HG03442 (cell line): ENCODE measurements at regions not wholly inside any gene's neighbourhood (a gene's known extent, or its start where the extent isn't known, plus 50 kb on each side); places are given as distances from the start of the nearest gene placed in this dataset.
A peak's percentile ranks its signal among the peaks of the same experiment; 100 is the strongest.
"Not testable (repeated sequence)": the region's sequence is repeated elsewhere in the genome, so short reads cannot be mapped to it uniquely, and the experiment has no call there.

ENCODE experiments used
- ATAC-seq: cut with Tn5 transposase; IDR thresholded peaks from one replicate; pipeline ENCODE4 v1.9.1; 2021; ENCODE audit warnings: mild to moderate bottlenecking, moderate library complexity; ENCODE audit not compliant: unreplicated experiment

DNA sequence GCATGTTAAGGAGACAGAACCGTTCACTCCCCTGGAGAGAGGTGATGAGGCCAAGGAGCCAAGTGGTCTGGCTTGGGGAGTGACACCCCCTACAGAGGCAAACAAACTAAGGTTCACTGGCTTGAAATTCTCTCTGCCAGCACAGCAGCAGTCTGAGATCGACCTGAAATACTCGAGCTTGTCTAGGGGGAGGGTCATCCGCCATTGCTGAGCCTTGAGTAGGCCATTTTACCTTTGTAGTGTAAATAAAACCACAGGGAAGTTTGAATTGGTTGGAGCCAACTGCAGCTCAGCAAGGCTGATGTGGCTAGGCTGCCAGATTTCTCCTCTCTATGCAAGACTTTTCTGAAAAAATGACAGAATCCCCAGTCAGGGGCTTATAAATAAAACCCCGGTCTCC is 52.9 kb downstream of the CDY2B start:
- not testable (repeated sequence) for ATAC-seq

DNA sequence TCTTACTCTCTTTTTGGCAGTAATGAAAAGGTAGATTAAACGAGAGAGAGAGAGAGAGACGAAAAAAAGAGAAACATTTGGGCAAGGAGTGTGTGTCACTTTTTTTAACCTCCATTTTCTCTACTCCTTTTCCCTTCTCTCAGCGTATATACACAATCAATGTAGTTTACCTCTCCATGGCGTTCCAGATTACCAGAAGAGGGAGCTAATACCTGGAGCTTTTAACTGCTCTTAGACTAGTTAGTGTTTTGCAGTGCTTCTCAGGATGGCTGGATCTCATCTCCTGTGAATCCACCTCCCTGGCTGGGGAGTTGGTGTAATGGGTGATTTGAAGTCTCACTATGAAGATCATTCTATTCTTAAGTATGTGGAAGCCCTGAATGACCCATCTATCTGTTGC is 60.3 kb downstream of the CDY2B start:
- not testable (repeated sequence) for ATAC-seq

DNA sequence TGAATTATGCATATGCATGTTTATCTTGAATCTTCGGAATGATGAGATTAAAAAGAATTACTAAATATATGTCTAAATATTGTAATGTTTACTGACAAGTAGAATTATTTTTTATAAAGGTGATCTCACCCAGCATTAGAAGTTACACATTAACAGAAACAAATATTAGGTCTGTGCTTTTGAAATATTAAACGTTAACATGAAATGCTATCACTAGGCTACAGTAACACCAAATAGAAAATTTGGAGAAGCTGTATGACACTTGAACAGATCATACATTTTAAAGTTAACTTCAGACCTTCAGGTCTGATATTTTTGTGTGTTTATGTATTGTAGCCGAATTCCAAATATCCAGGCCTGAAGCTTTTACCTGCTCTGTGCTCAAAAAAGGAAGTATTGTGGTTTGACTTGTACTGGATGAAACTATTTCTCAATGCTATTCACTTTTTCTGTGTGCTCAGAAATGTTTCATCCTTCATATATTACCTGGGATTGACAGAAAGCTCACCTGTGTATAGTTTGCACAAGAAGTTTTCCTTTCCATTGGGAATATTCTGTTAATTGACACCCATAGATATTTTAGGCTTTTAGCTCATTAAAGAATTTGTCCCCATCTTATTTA is 60.9 kb downstream of the CDY2B start:
- ATAC-seq = not testable (repeated sequence)

DNA sequence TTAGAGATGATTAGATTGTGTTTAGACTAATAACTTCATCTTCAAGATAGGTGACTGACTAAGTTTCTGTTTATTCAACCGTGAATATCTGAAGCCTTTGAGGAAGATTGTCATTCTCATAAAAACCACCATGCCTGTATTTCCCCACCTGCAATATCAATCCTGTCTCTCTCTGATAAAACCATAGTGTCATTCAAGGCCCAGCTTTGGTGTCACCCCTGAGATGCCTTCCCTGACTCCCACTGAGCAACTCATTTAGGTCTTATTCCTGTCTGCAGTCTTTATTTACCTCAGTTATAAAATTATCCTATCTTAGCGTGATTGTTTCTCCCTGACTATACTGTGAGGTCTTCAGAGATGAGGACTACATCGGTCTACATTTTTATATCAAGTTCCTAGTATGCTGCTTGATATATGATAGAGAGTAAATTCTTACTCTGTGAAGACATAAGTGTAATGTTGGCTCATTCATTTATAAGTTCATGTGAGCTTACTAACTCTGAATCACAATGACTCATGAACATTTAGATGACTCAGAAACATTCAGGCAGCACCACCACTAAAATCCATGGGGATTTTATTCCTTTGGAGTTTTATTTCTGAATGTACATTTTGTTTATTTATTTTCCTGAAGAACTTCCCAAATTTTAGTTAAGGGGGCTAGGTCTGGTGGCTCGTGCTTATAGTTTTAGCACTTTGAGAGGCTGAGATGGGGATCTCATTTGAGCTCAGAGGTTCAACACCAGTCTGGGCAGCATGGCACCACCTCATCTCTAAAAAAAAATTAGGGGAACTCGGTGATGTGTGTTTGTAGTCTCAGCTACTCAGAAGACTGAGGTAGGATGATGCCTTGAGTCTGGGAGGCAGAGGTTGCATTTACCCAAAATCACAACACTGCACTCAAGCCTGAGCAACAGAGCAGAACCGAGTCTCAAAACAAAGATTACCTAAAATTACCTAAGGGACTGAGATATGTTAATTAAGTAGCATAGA is 62.6 kb downstream of the CDY2B start:
- not testable (repeated sequence) for ATAC-seq

DNA sequence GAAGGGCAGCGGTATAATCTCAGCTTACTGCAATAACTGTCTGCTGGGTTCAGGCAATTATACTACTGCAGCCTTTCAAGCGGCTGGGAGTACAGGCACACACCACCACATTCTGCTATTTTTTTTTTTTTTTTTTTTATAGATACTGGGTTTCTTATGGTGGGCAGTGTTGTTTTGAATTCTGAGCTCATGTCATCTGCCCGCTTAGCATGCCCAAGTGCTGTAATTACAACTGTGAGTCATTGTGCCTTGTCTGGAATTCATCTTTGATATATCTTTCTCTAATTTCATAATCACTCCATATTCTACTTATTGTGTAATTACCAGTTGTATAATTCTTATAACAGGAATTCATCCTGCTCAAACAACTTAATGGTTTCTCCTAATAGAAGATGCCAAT is 67.4 kb downstream of the CDY2B start:
- not testable (repeated sequence) for ATAC-seq

DNA sequence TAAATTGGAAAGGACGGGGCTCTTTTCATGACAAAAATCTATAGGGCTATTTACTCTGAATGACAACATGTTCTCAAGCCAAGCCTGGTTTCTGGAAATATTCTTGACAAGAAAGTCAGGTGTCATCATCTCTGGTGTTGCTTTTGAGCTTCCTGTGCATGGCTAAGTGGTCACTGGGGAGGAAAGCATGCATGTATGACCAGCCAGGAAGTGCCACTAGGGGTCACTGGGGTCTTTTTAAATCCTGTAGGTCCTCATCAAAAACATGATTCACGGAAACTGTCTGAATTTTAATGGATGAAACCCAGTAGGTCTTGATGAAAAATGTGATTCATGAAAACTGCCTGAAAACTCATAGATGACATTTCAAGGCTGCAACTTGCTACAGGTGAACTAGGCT is 80.1 kb downstream of the CDY2B start:
- not testable (repeated sequence) for ATAC-seq

DNA sequence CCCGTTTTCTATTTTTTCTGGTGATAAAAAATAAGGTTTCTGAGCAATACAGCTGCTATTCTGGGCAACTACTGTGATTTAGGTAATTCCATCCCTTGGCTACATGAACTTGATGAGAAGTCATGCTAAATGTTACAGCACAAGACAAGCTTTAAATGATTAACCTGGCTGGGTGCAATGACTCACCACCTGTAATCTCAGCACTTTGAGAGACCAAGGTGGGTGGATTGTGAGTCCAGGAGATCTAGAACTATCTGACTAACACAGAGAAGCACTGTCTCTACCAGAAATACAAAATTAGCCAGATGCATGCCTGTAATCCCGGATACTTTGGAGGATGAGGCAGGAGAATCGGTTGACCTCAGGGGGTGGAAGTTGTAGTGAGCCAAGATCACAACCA is 92.8 kb downstream of the CDY2B start:
- not testable (repeated sequence) for ATAC-seq

DNA sequence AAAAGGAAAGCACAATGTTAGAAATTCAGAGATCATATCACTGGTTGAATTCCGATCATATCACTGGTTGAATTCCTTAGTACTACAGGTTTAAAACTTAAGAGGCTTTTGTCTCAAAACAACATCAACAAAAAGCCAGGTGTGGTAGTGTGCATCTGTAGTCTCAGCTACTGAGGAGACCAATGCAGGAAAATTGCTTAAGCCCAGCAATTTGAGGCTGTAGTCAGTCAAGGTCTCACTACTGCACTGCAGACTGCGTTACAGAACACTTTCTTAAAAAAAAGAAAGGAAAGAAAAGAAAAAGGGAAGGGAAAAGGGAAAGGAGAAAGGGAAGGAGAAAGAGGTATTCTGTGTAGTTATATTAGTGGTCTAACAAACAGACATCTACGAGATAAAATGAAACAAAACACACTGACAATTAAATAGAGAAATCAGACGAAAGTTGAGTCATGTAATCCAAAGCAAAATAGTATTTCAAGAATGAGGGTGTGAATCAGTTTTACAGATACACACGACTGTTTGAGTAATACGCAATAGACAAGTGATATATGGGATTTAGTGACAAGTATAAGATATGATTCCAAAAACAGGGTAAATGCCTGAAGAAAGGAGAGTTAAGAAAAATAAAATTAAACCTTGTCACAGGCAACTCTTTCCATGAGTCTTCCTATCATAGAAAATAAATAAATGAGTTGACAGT is 113.9 kb downstream of the CDY2B start:
- not testable (repeated sequence) for ATAC-seq

DNA sequence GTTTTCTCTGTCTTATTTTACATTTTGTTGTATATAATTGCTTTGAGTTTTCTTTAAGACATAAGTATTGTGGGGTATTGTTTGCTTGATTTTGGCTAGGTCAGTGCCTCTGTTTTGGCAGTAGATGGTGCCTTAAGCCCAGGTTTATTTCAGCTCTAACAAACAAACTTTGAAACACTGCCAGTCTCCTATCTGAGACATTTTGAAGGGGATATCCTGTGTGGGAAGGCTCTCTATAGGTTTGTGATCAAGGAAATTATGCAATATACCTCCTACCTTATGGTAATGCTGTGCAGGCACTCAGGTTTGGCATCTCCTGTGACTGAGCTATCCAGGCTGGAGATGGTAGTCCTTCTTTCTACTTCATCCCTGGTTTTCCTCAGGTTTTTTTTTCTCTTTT is 120.8 kb downstream of the CDY2B start:
- not testable (repeated sequence) for ATAC-seq

DNA sequence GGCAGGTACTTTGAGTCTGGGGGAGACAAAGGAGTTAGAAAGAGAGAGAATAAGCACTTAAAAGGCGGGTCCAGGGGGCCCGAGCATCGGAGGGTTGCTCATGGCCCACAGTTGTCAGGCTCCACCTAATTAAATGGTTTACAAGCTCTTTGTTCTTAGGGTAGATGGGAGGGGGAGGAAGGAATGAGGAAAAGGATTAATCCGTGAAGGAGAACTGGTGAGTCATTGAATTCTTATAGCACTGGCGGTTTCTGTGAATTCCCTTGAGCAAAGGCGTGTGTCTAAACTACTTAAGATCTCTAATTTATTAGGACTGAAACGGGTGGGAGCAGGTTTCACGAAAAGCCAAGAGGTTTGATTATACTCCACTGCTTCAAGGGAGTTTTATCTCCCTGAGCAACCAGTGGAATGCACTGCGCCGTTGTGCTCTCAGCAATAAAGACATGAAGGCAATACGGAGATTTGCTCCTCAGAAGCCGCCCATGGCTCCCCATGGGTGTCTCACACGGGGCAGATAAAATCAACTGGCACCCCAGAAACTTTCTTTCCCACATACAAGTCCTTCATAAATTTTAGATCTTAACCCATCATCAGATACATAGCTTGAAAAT is 127.0 kb downstream of the CDY2B start:
- ATAC-seq = not testable (repeated sequence)

DNA sequence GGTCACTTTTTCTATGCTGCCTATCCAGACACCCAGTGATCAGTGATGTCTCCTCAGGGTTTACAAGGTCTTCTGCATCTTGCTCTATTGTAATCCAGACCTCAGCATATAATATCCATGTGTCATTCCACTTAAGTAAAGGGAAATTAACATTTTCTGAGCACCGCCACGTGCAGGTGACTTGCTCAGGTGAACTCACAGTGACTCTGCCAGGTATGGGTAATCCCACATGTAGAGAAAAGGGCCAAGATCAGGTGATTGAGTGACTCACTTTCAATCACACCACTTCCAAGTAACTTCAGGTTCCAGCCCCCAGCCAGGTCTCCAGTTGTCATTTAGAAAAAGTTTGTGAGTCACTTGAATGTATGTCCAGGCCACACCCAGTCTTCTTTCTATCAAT is 140.2 kb downstream of the CDY2B start:
- not testable (repeated sequence) for ATAC-seq

DNA sequence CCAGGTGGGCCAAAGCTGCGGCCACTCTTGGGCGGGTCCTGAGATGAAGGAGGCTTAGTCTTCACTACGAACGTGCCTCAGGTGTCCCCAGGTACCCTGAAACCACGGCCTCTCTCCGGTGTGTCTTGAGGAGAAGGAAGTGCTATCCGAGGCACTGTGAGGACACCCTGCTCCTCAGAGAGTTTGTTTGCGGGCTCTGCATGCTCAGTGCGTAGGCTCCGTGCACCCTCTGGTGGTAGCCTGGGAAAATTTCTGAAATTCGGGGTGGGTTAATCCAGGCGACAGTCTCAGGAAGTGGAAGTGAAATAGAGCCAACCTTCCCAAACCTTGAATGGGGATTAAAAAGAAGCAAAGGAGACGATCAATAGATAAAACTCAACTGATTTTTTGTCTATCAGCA is 150.5 kb downstream of the CDY2B start:
- peak; percentile 66 for ATAC-seq

DNA sequence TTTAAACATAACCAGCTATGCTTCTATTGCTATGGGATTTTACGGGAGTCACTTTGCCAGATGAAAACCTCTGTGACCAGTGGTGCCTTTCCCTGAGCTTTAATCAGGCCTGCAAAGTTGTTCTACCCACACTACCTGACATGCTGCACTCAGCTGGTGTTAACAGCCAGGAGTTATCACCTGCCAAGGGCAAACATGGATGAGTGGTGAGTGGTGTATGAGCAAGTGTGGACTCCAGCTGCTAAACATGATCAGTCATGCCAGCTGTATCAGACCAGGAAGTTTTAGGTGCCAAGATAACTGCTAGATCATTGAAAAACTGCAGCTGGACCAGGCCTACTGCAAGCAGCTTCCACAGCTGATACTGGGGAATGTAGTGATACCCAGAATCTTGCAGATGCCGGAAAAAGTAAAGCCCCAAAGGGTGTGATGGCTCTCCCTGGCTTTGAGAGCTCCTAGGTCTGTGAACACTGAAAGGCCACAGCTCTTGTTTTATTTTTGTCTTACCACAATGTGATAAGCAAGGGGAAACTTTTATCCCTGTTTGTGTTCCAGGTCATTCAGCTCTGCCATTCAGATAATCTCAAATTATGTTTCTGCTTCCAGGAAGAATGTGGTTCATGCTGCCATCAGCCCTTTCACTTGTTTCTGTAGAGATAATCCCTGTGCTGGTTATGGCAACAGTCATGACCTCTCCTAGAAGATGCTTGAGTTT is 163.5 kb downstream of the CDY2B start:
- not testable (repeated sequence) for ATAC-seq

DNA sequence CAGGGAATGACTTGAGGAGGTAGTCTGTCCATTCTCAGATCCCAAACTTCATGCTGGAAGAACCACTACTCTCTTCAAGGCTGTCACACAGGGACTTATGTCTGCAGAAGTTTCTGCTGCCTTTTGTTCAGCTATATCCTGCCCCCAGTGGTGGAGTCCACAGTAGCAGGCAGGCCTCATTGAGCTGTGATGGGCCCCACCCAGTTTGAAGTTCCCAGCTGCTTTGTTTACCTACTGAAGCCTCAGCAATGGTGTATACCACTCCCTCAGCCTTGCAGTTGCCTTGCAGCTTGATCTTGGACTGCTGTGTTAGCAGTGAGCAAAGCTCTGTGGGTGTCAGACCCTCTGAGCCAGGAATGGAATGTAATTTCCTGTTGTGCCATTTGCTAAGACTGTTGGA is 212.0 kb downstream of the CDY2B start:
- not testable (repeated sequence) for ATAC-seq

DNA sequence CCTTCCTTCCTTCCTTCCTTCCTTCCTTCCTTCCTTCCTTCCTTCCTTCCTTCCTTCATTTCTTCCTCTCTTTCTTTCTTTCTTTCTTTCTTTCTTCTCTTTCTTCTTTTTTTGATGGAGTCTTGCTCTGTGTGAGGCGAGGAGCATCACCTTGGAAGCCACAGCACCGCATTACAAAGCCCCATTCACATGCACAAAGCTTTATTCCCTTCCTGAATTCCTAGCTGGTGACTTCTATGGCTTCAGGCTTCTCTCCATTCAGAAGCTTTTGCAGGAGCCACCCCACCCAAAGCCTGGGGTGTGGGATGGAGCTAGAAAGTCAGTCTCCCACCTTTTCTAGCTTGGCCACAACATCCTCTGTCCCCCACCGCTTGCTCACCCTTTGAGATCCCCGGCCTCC is 237.0 kb downstream of the CDY2B start:
- ATAC-seq = not testable (repeated sequence)

DNA sequence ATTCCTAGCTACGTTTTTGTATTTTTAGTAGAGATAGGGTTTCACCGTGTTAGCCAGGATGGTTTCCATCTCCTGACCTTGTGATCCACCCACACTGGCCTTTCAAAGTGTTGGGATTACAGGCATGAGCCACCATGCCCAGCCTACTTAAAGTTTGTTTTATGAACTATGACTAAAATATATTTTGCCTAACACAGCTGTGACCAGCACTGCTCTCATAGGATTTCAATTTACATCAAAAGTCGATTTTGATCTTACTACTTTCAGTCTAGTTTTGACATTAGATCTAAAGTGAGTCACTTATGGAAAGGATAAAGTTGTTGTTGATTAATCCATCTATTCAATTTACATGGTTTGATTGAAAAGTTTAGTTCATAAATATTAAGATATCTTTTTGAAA is 245.5 kb downstream of the CDY2B start:
- ATAC-seq = not testable (repeated sequence)

DNA sequence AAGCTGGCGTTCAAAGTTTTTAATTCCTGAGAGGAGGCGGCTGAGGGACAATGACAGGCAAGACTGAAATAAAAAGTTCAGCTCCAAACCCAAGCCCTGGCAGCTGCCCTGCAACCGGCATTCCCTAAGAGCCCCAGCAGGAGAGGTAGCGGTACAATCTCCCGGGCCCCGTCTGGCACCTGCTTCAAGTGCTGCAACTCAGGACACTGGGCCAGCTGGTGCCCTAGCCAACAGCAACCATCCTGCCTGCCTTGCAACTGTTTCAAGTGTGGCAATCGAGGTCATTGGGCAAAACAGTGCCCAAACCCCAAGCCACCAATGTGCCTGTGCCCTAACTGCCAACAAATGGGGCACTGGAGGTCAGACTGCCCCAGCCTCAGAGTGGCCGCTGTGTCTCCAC is 268.8 kb downstream of the CDY2B start:
- ATAC-seq = not testable (repeated sequence)

DNA sequence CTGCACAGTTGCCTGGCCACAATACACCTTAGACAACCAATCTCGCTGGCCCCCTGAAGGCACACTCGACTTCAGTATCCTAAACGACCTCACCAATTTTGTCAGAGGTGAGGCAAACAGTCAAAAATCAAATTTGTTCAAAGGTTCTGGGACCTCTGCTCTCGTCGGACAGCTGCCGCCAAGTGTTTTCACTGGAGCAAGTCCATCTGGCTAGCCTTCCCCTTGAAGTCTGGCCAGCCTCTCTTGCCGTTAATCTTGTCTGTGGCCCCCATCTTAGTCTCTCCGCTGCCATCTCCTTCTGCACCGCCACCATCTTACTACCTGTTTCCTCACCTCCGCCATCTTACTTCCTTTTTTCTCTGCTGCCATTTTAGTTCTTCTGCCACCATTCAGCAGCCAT is 269.4 kb downstream of the CDY2B start:
- not testable (repeated sequence) for ATAC-seq

DNA sequence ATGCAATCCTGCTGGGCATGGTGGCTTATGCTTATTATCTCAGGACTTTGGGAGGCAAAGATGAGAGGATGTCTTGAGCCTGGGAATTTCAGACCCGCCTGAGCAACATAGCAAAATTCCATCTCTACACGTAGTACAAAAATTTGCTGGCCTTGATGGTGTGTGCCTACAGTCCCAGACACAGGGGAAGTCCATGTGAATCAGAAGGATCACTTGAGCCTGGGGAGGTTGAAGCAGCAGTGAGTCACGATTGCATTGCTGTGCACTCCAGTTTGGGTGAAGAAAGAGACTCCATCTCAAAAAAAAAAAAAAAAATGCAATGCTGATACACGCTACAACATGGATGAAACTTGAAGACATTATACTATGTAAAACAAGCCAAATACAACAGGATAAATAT is 272.9 kb downstream of the CDY2B start:
- not testable (repeated sequence) for ATAC-seq

DNA sequence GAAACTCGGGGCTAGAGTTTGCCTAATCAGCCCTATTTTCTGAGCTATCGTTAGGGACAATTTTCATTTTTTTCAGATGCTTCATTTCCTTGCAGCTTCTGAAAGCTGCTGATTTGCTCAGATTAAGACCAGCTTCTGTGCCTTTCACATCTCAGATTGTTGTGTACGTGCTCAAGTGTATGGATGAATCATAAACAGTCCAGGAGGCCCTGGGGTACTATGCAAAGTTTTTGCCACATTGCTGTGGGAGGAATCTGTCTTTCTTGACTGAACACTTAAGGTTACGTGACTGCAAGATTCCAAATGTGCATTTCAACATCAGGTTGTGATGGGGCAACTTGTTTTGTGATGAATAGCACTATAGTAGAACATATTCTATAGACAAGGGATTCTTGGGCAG is 280.8 kb downstream of the CDY2B start:
- not testable (repeated sequence) for ATAC-seq
